ENCODE measurements at regions not wholly inside any gene's neighbourhood (a gene's known extent, or its start where the extent isn't known, plus 50 kb on each side); places are given as distances from the start of the nearest gene placed in this dataset.
A peak's percentile ranks its signal among the peaks of the same experiment; 100 is the strongest.
"Not testable (repeated sequence)": the region's sequence is repeated elsewhere in the genome, so short reads cannot be mapped to it uniquely, and the experiment has no call there.

DNA sequence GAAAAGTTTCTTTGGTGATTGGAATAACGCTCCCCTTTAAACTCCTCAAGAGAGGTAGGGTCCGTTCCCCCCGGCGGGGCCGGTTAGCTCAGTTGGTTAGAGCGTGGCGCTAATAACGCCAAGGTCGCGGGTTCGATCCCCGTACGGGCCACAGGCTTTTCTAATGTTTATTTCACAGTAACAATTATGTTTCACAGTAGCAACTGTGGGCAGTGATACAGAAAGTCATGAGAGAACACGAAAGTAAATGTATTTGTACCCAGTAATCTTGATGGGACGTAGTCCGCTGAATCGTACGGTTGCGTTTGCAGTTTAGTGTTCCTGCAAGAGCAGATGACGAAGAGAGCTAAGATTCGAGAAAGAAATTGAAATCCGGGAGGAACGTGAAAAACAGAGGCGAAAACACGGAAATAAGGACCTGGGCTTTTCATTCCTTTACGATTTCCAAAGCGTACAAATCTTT is 505.5 kb downstream of the PRIM2 start:
- DNase-seq (ENCODE audit: low read depth) = no peak
- no peak for TF ChIP-seq CTCF (conservative IDR thresholded peaks at IDR 0.05; ENCODE audit: low read length)
- H3K4me3 ChIP-seq (ENCODE audit: low read length) = no peak overlapping the region

- DNase-seq (ENCODE audit: low read depth); H3K4me3 ChIP-seq (ENCODE audit: low read length): not testable (repeated sequence)
Measured at GRCh38 chr6:57837622-57838209, 520.3 kb downstream of the PRIM2 start.

GRCh38 chr6:57841551-57841950 is 524.1 kb downstream of the PRIM2 start:
- not testable (repeated sequence) for H3K4me3 ChIP-seq (ENCODE audit: low read length); DNase-seq (ENCODE audit: low read depth)

- H3K4me3 ChIP-seq (ENCODE audit: low read length); DNase-seq (ENCODE audit: low read depth): not testable (repeated sequence)
Measured at GRCh38 chr6:57853745-57854407, 536.4 kb downstream of the PRIM2 start.

- not testable (repeated sequence) for DNase-seq (ENCODE audit: low read depth); H3K4me3 ChIP-seq (ENCODE audit: low read length)
Measured at GRCh38 chr6:57860481-57861315, 543.3 kb downstream of the PRIM2 start.

GRCh38 chr6:57870083-57870482 is 552.7 kb downstream of the PRIM2 start:
- not testable (repeated sequence) for DNase-seq (ENCODE audit: low read depth); H3K4me3 ChIP-seq (ENCODE audit: low read length)

DNA sequence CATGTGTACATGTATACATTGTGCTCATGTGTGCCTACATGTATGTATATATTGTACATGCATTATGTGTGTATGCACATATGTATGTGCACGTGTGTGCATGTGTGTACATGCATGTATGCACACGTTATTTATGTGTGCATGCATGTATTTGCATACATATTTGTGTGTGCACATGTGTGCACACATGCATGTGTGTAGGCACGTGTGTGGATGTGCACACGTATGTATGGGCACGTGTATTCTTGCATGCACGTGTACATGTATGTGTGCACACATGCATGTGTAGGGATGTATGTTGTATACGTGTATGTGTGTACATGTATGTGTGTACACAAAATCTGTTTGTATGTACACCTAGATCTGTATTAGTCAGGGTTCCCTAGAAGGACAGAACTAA is 556.0 kb downstream of the PRIM2 start:
- DNase-seq (ENCODE audit: low read depth); H3K4me3 ChIP-seq (ENCODE audit: low read length): not testable (repeated sequence)

DNA sequence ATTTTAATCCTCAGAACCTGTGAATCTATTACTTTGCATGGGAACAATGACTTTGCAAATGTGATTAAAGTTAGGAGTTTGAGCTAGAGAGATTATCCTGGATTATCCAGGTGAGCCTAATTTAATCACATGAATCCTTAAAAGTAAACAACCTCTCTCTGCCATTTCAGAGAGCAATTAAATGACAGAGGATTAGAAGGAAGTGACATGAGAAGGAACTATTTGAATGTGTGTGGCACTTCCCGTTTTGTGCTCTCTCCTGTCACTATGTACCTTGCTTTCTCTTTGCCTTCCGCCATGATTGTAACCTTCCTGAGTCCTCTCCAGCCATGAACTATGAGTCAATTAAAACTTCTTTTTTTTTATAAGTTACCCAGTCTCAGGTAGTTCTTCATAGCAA is 559.2 kb downstream of the PRIM2 start:
- DNase-seq (ENCODE audit: low read depth); H3K4me3 ChIP-seq (ENCODE audit: low read length): not testable (repeated sequence)

DNA sequence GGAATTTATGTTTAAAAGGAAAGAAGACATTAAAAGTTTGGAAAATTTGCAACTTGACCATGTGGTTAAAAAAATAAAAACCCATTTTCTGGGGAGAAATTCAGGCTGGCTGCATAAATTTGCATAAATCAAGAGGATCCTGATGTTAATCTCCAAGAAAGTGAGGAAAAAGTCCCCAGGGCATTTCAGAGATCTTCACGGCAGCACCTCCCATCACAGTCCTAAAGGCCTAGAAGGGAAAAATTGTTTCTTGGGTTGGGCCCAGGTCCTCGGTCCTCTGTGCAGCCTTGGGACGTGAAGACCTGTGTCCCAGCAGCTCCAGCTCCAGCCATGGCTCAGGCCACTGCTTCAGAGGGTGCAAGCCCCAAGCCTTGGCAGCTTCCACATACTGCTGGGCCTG is 560.3 kb downstream of the PRIM2 start:
- DNase-seq (ENCODE audit: low read depth); H3K4me3 ChIP-seq (ENCODE audit: low read length): not testable (repeated sequence)

DNA sequence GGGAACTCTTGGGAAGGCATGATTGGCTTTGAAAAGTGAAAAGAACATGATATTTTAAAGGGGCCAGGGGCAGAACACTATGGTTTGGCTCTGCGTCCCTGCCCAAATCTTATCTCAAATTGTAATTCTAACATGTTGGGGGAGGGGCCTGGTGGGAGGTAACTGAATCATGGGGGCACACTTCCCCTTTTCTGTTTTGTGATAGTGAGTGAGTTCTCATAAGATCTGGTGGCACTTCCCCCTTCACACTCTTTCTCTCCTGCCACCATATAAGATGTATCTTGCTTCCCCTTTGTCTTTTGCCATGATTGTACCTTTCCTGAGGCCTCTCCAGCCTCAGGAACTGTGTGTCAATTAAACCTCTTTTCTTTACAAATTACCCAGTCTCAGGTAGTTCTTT is 561.4 kb downstream of the PRIM2 start:
- H3K4me3 ChIP-seq (ENCODE audit: low read length); DNase-seq (ENCODE audit: low read depth): not testable (repeated sequence)

- DNase-seq (ENCODE audit: low read depth); H3K4me3 ChIP-seq (ENCODE audit: low read length): not testable (repeated sequence)
Measured at GRCh38 chr6:57898850-57899249, 581.4 kb downstream of the PRIM2 start.

GRCh38 chr6:57900687-57901399 is 583.4 kb downstream of the PRIM2 start:
- not testable (repeated sequence) for H3K4me3 ChIP-seq (ENCODE audit: low read length)
- peak; percentile 40 for DNase-seq (ENCODE audit: low read depth)

DNA sequence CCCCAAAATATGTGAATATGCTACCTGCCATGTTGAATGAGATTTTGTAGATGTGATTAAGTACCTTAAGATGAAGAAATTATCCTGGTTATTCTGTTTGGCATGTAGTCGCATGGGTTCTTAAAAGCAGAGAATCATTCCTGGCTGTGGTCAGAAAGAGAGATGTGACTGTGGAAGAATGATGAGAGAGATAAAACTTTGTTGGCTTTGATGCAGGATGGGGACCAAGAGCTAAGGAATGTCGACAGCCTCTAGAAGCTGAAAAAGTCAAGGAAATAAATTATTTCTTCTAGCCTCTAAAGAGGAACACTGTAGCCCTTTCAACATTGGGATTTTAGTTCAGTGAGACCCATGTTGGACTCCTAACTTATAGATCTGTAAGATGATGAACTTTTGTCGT is 584.0 kb downstream of the PRIM2 start:
- DNase-seq (ENCODE audit: low read depth) = peak; percentile 65
- not testable (repeated sequence) for H3K4me3 ChIP-seq (ENCODE audit: low read length)

DNA sequence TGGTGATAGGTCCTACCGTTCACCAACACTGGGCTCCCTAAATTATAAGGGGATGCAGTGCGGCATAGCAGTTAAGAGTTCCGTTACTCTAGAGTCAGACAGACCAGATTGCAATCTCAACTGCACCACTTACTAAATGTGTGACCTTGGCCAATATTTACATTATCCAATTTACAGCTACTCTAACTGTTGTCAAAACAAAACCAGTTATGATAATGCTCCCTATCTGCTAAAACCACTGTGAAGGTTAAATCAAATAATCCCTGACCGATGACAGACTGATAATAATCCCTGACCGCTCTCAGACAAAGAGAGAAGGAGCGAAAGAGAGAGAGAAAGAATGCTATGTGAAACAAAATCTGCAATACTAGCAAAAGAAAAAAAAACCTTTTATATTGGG is 586.9 kb downstream of the PRIM2 start:
- not testable (repeated sequence) for H3K4me3 ChIP-seq (ENCODE audit: low read length); DNase-seq (ENCODE audit: low read depth)

GRCh38 chr6:57915300-57915699 is 597.9 kb downstream of the PRIM2 start:
- DNase-seq (ENCODE audit: low read depth); H3K4me3 ChIP-seq (ENCODE audit: low read length): not testable (repeated sequence)

GRCh38 chr6:57942966-57943365 is 625.5 kb downstream of the PRIM2 start:
- DNase-seq (ENCODE audit: low read depth); H3K4me3 ChIP-seq (ENCODE audit: low read length): not testable (repeated sequence)

DNA sequence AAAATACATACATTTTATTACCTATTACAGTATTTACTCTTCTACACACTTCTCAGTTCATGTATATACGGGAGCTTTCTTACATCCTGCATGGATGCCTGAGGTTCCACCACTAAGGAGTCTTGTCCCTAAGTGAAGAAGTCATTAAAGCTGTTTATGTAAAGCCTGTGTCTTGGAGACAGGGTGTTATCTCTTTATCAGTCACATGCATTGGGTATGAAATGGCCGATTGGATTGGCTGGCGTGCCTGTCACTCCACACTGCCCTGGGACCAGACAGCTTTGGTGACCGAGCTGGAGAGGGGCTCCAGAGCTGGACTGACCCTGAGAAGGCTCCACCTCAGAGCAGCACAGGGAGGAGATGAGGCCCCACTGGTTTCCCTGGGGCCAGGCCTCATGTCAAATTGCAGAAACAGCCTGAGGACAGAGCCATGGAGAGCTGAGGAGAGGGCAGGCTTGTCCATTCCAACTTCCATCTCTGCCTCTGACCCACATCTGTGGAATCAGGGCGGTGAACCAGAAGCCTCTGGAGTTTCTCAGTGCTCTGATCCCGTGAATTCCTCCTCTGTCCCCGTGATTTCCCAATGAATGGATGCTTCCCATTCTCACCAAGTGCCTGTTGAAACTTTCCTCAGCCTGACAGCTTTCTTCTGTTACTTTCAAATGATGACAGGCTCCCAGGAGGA is 628.8 kb downstream of the PRIM2 start:
- H3K4me3 ChIP-seq (ENCODE audit: low read length); DNase-seq (ENCODE audit: low read depth): not testable (repeated sequence)

- not testable (repeated sequence) for H3K4me3 ChIP-seq (ENCODE audit: low read length); DNase-seq (ENCODE audit: low read depth)
Measured at GRCh38 chr6:57946769-57947091, 629.3 kb downstream of the PRIM2 start.

Data from AG10803 (cell line).